ENCODE measurements at regions not wholly inside any gene's neighbourhood (a gene's known extent, or its start where the extent isn't known, plus 50 kb on each side); places are given as distances from the start of the nearest gene placed in this dataset.

DNA sequence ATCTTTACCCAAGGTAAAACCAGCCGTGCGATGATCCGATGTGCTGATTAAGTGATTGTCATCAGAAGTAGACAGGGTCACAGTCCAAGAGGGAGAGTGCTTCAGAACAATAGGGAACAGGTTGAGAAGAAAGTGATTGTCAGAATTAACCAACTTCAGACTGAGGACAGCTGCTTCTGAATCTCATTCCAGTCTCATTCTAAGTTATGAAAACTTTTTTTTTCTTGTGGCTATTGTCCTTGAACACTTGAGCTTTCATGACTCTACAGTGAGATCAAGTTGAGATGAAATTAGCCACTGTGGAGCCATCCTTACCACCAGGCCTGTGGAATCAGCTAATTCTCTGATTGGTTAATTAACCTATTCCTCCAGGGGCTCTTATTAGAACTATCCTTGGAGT is 159.9 kb upstream of the WWC1 start:
- no peak overlapping the region for H3K9ac ChIP-seq (ENCODE audit: low read length)
- peaks cover 4% of the 10 kb centered on the region for H3K27me3 Mint-ChIP-seq
- no peaks in the 10 kb centered on the region for H3K4me1 ChIP-seq (ENCODE audit: control insufficient read depth in 2 of 2, insufficient read depth in 2 of 2, low read length in 2 of 2)
- WGBS (ENCODE audit: insufficient coverage), result 93% methylated on average over 3 of the region's 3 CpGs
- H3K36me3 ChIP-seq (replicated peaks in 1 of 2; ENCODE audit: control extremely low read depth in 1 of 2, control insufficient read depth in 1 of 2, extremely low read depth in 1 of 2, insufficient read depth in 2 of 2, low read length in 1 of 2), result no peaks in the 10 kb centered on the region
- H3K9me3 ChIP-seq (ENCODE audit: control extremely low read depth in 1 of 3, control insufficient read depth in 2 of 3, insufficient read depth in 1 of 3, low read length in 2 of 3), result peaks cover 0 to 4% (median 0%) of the 10 kb centered on the region in 3 donors
- no peaks in the 10 kb centered on the region for H3K9me3 Mint-ChIP-seq (ENCODE audit: insufficient read depth)
- H3K27ac Mint-ChIP-seq, result no peak overlapping the region
- H3K4me3 ChIP-seq (ENCODE audit: control extremely low read depth in 1 of 5, extremely low read depth in 1 of 5, insufficient read depth in 1 of 5, low read depth in 2 of 5, low read length in 4 of 5), result no peak overlapping the region
- no peak overlapping the region for H2AFZ ChIP-seq (ENCODE audit: insufficient read depth, low read depth, low read length, poor library complexity, severe bottlenecking)
- no peaks in the 10 kb centered on the region for H4K20me1 ChIP-seq (ENCODE audit: control insufficient read depth, insufficient read depth, low read length, poor library complexity, severe bottlenecking)
- intact Hi-C loops (cut with micrococcal nuclease), result no loop called here
- ChIA-PET POLR2A (no interaction called here), CTCF (no interaction called here)
- H3K4me1 Mint-ChIP-seq, result no peaks in the 10 kb centered on the region
- DNase-seq (no peak), ATAC-seq (ENCODE audit: low read depth) (no peak)
- H3K4me3 Mint-ChIP-seq, result no peak overlapping the region
- TF ChIP-seq EZH2 (IDR thresholded peaks at IDR 0.05; ENCODE audit: borderline replicate concordance, insufficient read depth, low read depth, low read length, poor library complexity, severe bottlenecking), result no peak
- TF ChIP-seq, protein P1, sequence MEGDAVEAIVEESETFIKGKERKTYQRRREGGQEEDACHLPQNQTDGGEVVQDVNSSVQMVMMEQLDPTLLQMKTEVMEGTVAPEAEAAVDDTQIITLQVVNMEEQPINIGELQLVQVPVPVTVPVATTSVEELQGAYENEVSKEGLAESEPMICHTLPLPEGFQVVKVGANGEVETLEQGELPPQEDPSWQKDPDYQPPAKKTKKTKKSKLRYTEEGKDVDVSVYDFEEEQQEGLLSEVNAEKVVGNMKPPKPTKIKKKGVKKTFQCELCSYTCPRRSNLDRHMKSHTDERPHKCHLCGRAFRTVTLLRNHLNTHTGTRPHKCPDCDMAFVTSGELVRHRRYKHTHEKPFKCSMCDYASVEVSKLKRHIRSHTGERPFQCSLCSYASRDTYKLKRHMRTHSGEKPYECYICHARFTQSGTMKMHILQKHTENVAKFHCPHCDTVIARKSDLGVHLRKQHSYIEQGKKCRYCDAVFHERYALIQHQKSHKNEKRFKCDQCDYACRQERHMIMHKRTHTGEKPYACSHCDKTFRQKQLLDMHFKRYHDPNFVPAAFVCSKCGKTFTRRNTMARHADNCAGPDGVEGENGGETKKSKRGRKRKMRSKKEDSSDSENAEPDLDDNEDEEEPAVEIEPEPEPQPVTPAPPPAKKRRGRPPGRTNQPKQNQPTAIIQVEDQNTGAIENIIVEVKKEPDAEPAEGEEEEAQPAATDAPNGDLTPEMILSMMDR (IDR thresholded peaks at IDR 0.05), result no peak
- H3K79me2 ChIP-seq (ENCODE audit: control insufficient read depth, insufficient read depth, low read length), result no peaks in the 10 kb centered on the region
- H3K27me3 ChIP-seq (replicated peaks in 1 of 4; ENCODE audit: control extremely low read depth in 1 of 4, control insufficient read depth in 3 of 4, insufficient read depth in 4 of 4, low read length in 3 of 4), result no peaks in the 10 kb centered on the region
- no peak overlapping the region for H3K27ac ChIP-seq (ENCODE audit: low read length in 2 of 2)
- no peak overlapping the region for H3K4me2 ChIP-seq (replicated peaks; ENCODE audit: low read depth, low read length, poor library complexity, severe bottlenecking)

GRCh38 chr5:168132241-168132641 is 159.2 kb upstream of the WWC1 start:
- H3K4me3 Mint-ChIP-seq, result no peak overlapping the region

More at GRCh38 chr5:168132241-168132641, 159.2 kb upstream of the WWC1 start:
- no peak overlapping the region for H3K27ac Mint-ChIP-seq
- Histone ChIP-seq H3K36me3 (replicated peaks in 1 of 2; ENCODE audit: control extremely low read depth in 1 of 2, control insufficient read depth in 1 of 2, extremely low read depth in 1 of 2, insufficient read depth in 2 of 2, low read length in 1 of 2) (no peaks in the 10 kb centered on the region), H3K4me2 (replicated peaks; ENCODE audit: low read depth, low read length, poor library complexity, severe bottlenecking) (no peak overlapping the region), H3K9me3 (ENCODE audit: control extremely low read depth in 1 of 3, control insufficient read depth in 2 of 3, insufficient read depth in 1 of 3, low read length in 2 of 3) (no peaks in the 10 kb centered on the region), H3K4me3 (ENCODE audit: control extremely low read depth in 1 of 5, extremely low read depth in 1 of 5, insufficient read depth in 1 of 5, low read depth in 2 of 5, low read length in 4 of 5) (no peak overlapping the region), H4K20me1 (ENCODE audit: control insufficient read depth, insufficient read depth, low read length, poor library complexity, severe bottlenecking) (no peaks in the 10 kb centered on the region), H3K4me1 (ENCODE audit: control insufficient read depth in 2 of 2, insufficient read depth in 2 of 2, low read length in 2 of 2) (no peaks in the 10 kb centered on the region), H3K9ac (ENCODE audit: low read length) (no peak overlapping the region), H2AFZ (ENCODE audit: insufficient read depth, low read depth, low read length, poor library complexity, severe bottlenecking) (no peak overlapping the region), H3K79me2 (ENCODE audit: control insufficient read depth, insufficient read depth, low read length) (no peaks in the 10 kb centered on the region), H3K27me3 (replicated peaks in 1 of 4; ENCODE audit: control extremely low read depth in 1 of 4, control insufficient read depth in 3 of 4, insufficient read depth in 4 of 4, low read length in 3 of 4) (no peaks in the 10 kb centered on the region), H3K27ac (ENCODE audit: low read length in 2 of 2) (no peak overlapping the region)
- TF ChIP-seq, protein P1 (IDR thresholded peaks at IDR 0.05), result no peak
- TF ChIP-seq EZH2 (IDR thresholded peaks at IDR 0.05; ENCODE audit: borderline replicate concordance, insufficient read depth, low read depth, low read length, poor library complexity, severe bottlenecking), result no peak
- intact Hi-C loops (cut with micrococcal nuclease), result no loop called here
- 96% methylated on average over 2 of the region's 3 CpGs for WGBS (ENCODE audit: insufficient coverage)
- peaks cover 4% of the 10 kb centered on the region for H3K27me3 Mint-ChIP-seq
- POLR2A ChIA-PET, result no interaction called here
- H3K4me1 Mint-ChIP-seq, result no peaks in the 10 kb centered on the region
- ATAC-seq (ENCODE audit: low read depth), result no peak
- CTCF ChIA-PET, result interaction anchor here (0.5 kb wide), 1 partner anchor 1361 kb away, joined by 6 read pairs; no protein-coding TSS in a partner anchor
- DNase-seq, result no peak
- no peaks in the 10 kb centered on the region for H3K9me3 Mint-ChIP-seq (ENCODE audit: insufficient read depth)
